HCT116 (cell line): ENCODE measurements at regions not wholly inside any gene's neighbourhood (a gene's known extent, or its start where the extent isn't known, plus 50 kb on each side); places are given as distances from the start of the nearest gene placed in this dataset.

Experiments
- ATAC-seq: fragments of 200-7000 bp; cut with Tn5 transposase; 2 replicates; pipeline ENCODE4 v1.9.1; 2020; ENCODE audit warnings: mild to moderate bottlenecking, moderate library complexity
- BruUV-seq: library from RNA; stranded (reverse); fragments of 400-500 nt; replicated peaks from 2 replicates; lab custom pipeline; 2021; lab: Mats Ljungman, UMichigan
- CTCF ChIA-PET: fragments of 300-600 bp; sonication (Branson Sonifier 250); formaldehyde crosslinking; loops from one replicate; lab custom pipeline; 2021; ENCODE audit warnings: antibody characterized with exemption; lab: Charles Lee
- POLR2A ChIA-PET: fragments of 300-600, 350-600 bp; sonication (Branson Sonifier 250); formaldehyde crosslinking; loops from one replicate; lab custom pipeline; 2021; ENCODE audit warnings: antibody characterized with exemption; lab: Charles Lee
- RAD21 ChIA-PET, 2 experiments: fragments of 300-600 bp; sonication (Branson Sonifier 250); formaldehyde crosslinking; loops; one replicate each; lab custom pipeline; 2023; ENCODE audit warnings: low total read pairs in 2 of 2; ENCODE audit not compliant: uncharacterized antibody in 2 of 2, unreplicated experiment in 2 of 2, low non-redundant PET in 1 of 2; lab: Charles Lee
- DNase-seq: peaks from one replicate; pipeline ENCODE4 v3.0.0-alpha.2; 2010; ENCODE audit warnings: low read depth, low spot score
- H2AFZ ChIP-seq: fragments of 200-600 bp; shearing (Covaris generic), sonication (generic); 2 replicates; pipeline ENCODE4 v1.6.1; 2017; ENCODE audit warnings: low read depth, mixed run types, mixed read lengths, antibody characterized with exemption, low read length; ENCODE audit not compliant: poor library complexity, severe bottlenecking
- H3K27ac ChIP-seq: 2 replicates; pipeline ENCODE4 v1.5.1; 2012; ENCODE audit warnings: low read depth, low read length
- H3K27me3 ChIP-seq: fragments of 200-600 bp; sonication (generic); 2 replicates; pipeline ENCODE4 v1.6.1; 2016; ENCODE audit warnings: mixed run types, low read length, mixed read lengths; ENCODE audit not compliant: insufficient read depth
- H3K36me3 ChIP-seq, 2 experiments: fragments of 200-500 bp in 1 of 2; fragments of 200-600 bp in 1 of 2; sonication (Bioruptor generic) in 1 of 2; sonication (generic) in 1 of 2; 2 replicates each; pipeline versions ENCODE4 v1.5.1 to v1.6.1; 2014 to 2016; ENCODE audit warnings: low read length in 2 of 2, inconsistent platforms in 1 of 2, mixed read lengths in 1 of 2, mixed run types in 1 of 2; ENCODE audit not compliant: insufficient read depth in 2 of 2, control insufficient read depth in 1 of 2
- H3K4me1 ChIP-seq, 2 experiments: fragments of 200-600 bp in 1 of 2; sonication (generic) in 1 of 2; 2 replicates each; pipeline versions ENCODE4 v1.5.1 to v1.6.1; 2012 to 2017; ENCODE audit warnings: low read length in 2 of 2, inconsistent platforms in 1 of 2, mild to moderate bottlenecking in 1 of 2, mixed read lengths in 1 of 2, mixed run types in 1 of 2, moderate library complexity in 1 of 2; ENCODE audit not compliant: insufficient read depth in 2 of 2, control insufficient read depth in 1 of 2
- H3K4me2 ChIP-seq: fragments of 200-600 bp; sonication (generic); 2 replicates; pipeline ENCODE4 v1.6.1; 2017; ENCODE audit warnings: mixed run types, low read length, mixed read lengths
- H3K4me3 ChIP-seq, 2 experiments: fragments of 200-600 bp in 1 of 2; sonication (generic) in 1 of 2; replicated peaks in 1 of 2; 2 replicates each; pipeline ENCODE4 v1.5.1; 2011 to 2016; ENCODE audit warnings: low read length in 2 of 2, control low read depth in 1 of 2, low read depth in 1 of 2, mild to moderate bottlenecking in 1 of 2, mixed read lengths in 1 of 2, mixed run types in 1 of 2
- H3K79me2 ChIP-seq: fragments of 200-600 bp; sonication (generic); 2 replicates; pipeline ENCODE4 v1.6.1; 2017; ENCODE audit warnings: mild to moderate bottlenecking, mixed run types, low read length, moderate library complexity, mixed read lengths; ENCODE audit not compliant: insufficient read depth
- H3K9ac ChIP-seq: fragments of 200-600 bp; sonication (generic); 2 replicates; pipeline ENCODE4 v1.6.1; 2016; ENCODE audit warnings: low read length, mixed read lengths
- H3K9me2 ChIP-seq: fragments of 200-600 bp; sonication (generic), shearing (Covaris generic); 2 replicates; pipeline ENCODE4 v1.6.1; 2017; ENCODE audit warnings: mixed run types, mild to moderate bottlenecking, moderate library complexity; ENCODE audit not compliant: insufficient read depth
- H3K9me3 ChIP-seq, 2 experiments: fragments of 200-500 bp in 1 of 2; fragments of 200-600 bp in 1 of 2; sonication (Bioruptor generic) in 1 of 2; sonication (generic) in 1 of 2; 2 replicates each; pipeline ENCODE4 v1.6.1; 2014 to 2017; ENCODE audit warnings: low read length in 2 of 2, mixed read lengths in 2 of 2, inconsistent platforms in 1 of 2, low read depth in 1 of 2, mild to moderate bottlenecking in 1 of 2, mixed run types in 1 of 2, moderate library complexity in 1 of 2; ENCODE audit not compliant: control insufficient read depth in 1 of 2, insufficient read depth in 1 of 2
- H4K20me1 ChIP-seq: fragments of 200-600 bp; sonication (generic), shearing (Covaris generic); 2 replicates; pipeline ENCODE4 v1.6.1; 2017; ENCODE audit warnings: mixed run types, mild to moderate bottlenecking, moderate library complexity; ENCODE audit not compliant: insufficient read depth
- CEBPB ChIP-seq: IDR thresholded peaks from 2 replicates; pipeline ENCODE4 v1.6.1; 2012; ENCODE audit warnings: low read depth
- CTCF ChIP-seq, 3 experiments: fragments of 200-600 bp in 1 of 3; sonication (generic) in 1 of 3; IDR thresholded peaks in 2 of 3; conservative IDR thresholded peaks in 1 of 3; 2 replicates each; pipeline ENCODE4 v1.5.1; 2012 to 2017; ENCODE audit warnings: low read depth in 2 of 3, low read length in 2 of 3, antibody characterized with exemption in 1 of 3, borderline replicate concordance in 1 of 3, control low read depth in 1 of 3, mild to moderate bottlenecking in 1 of 3, mixed read lengths in 1 of 3, mixed run types in 1 of 3, moderate library complexity in 1 of 3; ENCODE audit not compliant: insufficient read depth in 1 of 3
- EGR1 ChIP-seq: IDR thresholded peaks from 2 replicates; pipeline ENCODE4 v1.6.1; 2012; ENCODE audit warnings: low read depth
- EZH2 ChIP-seq: fragments of 200-600 bp; sonication (generic); IDR thresholded peaks from 2 replicates; pipeline ENCODE4 v1.6.1; 2017; ENCODE audit warnings: antibody characterized with exemption, mixed run types
- EZH2phosphoT487 ChIP-seq: fragments of 200-600 bp; IDR thresholded peaks from 2 replicates; pipeline ENCODE4 v1.6.1; 2018; ENCODE audit warnings: antibody characterized with exemption, borderline replicate concordance
- FOSL1 ChIP-seq: IDR thresholded peaks from 2 replicates; pipeline ENCODE4 v1.6.1; 2012; ENCODE audit warnings: low read depth
- MAX ChIP-seq: IDR thresholded peaks from 2 replicates; pipeline ENCODE4 v1.6.1; 2012
- POLR2A ChIP-seq: IDR thresholded peaks from 2 replicates; pipeline ENCODE4 v1.7.0; 2011; ENCODE audit warnings: borderline replicate concordance; ENCODE audit not compliant: insufficient read depth, insufficient read length; ENCODE audit errors: extremely low read depth
- POLR2AphosphoS5 ChIP-seq: IDR thresholded peaks from 2 replicates; pipeline ENCODE4 v1.6.1; 2011; ENCODE audit warnings: mild to moderate bottlenecking, low read depth, low read length, moderate library complexity
- RAD21 ChIP-seq: IDR thresholded peaks from 2 replicates; pipeline ENCODE4 v1.6.1; 2012; ENCODE audit warnings: low read depth, mild to moderate bottlenecking
- REST ChIP-seq: IDR thresholded peaks from 2 replicates; pipeline ENCODE4 v1.6.1; 2012; ENCODE audit warnings: low read depth
- SIN3A ChIP-seq: IDR thresholded peaks from 2 replicates; pipeline ENCODE4 v1.6.1; 2012; ENCODE audit warnings: low read depth
- SP1 ChIP-seq: IDR thresholded peaks from 2 replicates; pipeline ENCODE4 v1.6.1; 2012; ENCODE audit warnings: low read depth
- SRF ChIP-seq: IDR thresholded peaks from 2 replicates; pipeline ENCODE4 v1.6.1; 2012; ENCODE audit warnings: low read depth
- TCF7L2 ChIP-seq: IDR thresholded peaks from 2 replicates; pipeline ENCODE4 v1.7.0; 2011; ENCODE audit warnings: borderline replicate concordance, inconsistent platforms; ENCODE audit not compliant: insufficient read depth, insufficient read length; ENCODE audit errors: extremely low read depth
- YY1 ChIP-seq: IDR thresholded peaks from 2 replicates; pipeline ENCODE4 v1.6.1; 2011; ENCODE audit warnings: low read length, low read depth, moderate library complexity, mild to moderate bottlenecking; ENCODE audit not compliant: insufficient replicate concordance; ENCODE audit errors: extremely low read depth
- ZBTB33 ChIP-seq: IDR thresholded peaks from 2 replicates; pipeline ENCODE4 v1.6.1; 2011; ENCODE audit warnings: mild to moderate bottlenecking, low read length, moderate library complexity; ENCODE audit not compliant: insufficient replicate concordance; ENCODE audit errors: extremely low read depth
- ZFX ChIP-seq: fragments of 450-650 bp; IDR thresholded peaks from 2 replicates; pipeline ENCODE4 v1.6.1; 2017
- intact Hi-C: fragments of 100-400 bp; cut with micrococcal nuclease; formaldehyde crosslinking; loops from 2 replicates; pipeline ENCODE4 v1.10.0; 2022

- peaks cover 12% of the 10 kb centered on the region; the same call in 1 of the 2 replicates for H3K27me3 ChIP-seq
- no peak for TF ChIP-seq ZFX
- no peak for TF ChIP-seq POLR2AphosphoS5
- no peak for TF ChIP-seq EZH2phosphoT487
- no peak for TF ChIP-seq RAD21
- TF ChIP-seq EGR1, result no peak
- TF ChIP-seq FOSL1, result no peak
- TF ChIP-seq TCF7L2, result no peak
- no peak for TF ChIP-seq CTCF (IDR thresholded peaks at IDR 0.05 in 2 of 3, conservative IDR thresholded peaks at IDR 0.05 in 1 of 3; ENCODE audit: borderline replicate concordance in 1 of 3, insufficient read depth in 1 of 3, low read depth in 2 of 3, low read length in 2 of 3)
- TF ChIP-seq SIN3A, result no peak
- no peak for TF ChIP-seq SP1
- no peak for TF ChIP-seq ZBTB33
- TF ChIP-seq SRF, result no peak
- TF ChIP-seq CEBPB, result no peak
- TF ChIP-seq REST, result no peak
- TF ChIP-seq MAX, result no peak
- TF ChIP-seq POLR2A, result no peak
- no peak for TF ChIP-seq YY1
- no peak for TF ChIP-seq EZH2
- DNase-seq (no peak), ATAC-seq (no peak)
- no peaks in the 10 kb centered on the region for H4K20me1 ChIP-seq
- H3K4me3 ChIP-seq, result no peak overlapping the region
- H3K36me3 ChIP-seq, result no peaks in the 10 kb centered on the region
- no peak overlapping the region for H3K9ac ChIP-seq
- ChIA-PET CTCF (no interaction called here), RAD21 (no interaction called here), POLR2A (no interaction called here)
- BruUV-seq, result no TSS peak
- intact Hi-C loops, result no loop called here
- H3K9me3 ChIP-seq, result no peaks in the 10 kb centered on the region
- H3K4me2 ChIP-seq, result no peak overlapping the region
- H3K4me1 ChIP-seq, result peaks cover 0 to 4% of the 10 kb centered on the region in 2 experiments; a peak in 1 of 4 replicates
- no peak overlapping the region for H3K27ac ChIP-seq
- H3K79me2 ChIP-seq, result no peaks in the 10 kb centered on the region
- H2AFZ ChIP-seq, result no peak overlapping the region
- H3K9me2 ChIP-seq, result no peaks in the 10 kb centered on the region; the same call in 1 of the 2 replicates
Measured at GRCh38 chr15:69841113-69841828, 256.4 kb downstream of the TLE3 start.
